H1 (cell line): ENCODE measurements at regions not wholly inside any gene's neighbourhood (a gene's known extent, or its start where the extent isn't known, plus 50 kb on each side); places are given as distances from the start of the nearest gene placed in this dataset.

Experiments
- CTCF ChIA-PET: fragments of 300-600 bp; sonication (Branson Sonifier 250); formaldehyde crosslinking; loops from one replicate; lab custom pipeline; 2021; ENCODE audit not compliant: partially characterized antibody; lab: Charles Lee
- POLR2A ChIA-PET: fragments of 300-600 bp; sonication (Branson Sonifier 250); formaldehyde crosslinking; loops from one replicate; lab custom pipeline; 2021; ENCODE audit warnings: inconsistent platforms; ENCODE audit not compliant: partially characterized antibody; lab: Charles Lee
- DNase-seq, 2 experiments: peaks; one replicate each; pipeline versions ENCODE4 v3.0.0 to v3.0.0-alpha.2; 2010 to 2022; ENCODE audit warnings: low spot score in 2 of 2, low read depth in 1 of 2, mixed read lengths in 1 of 2
- FAIRE-seq: peaks from 2 replicates; lab custom pipeline; 2011; peaks lifted over from hg19 to GRCh38; lab: Jason Lieb, UNC
- H2AFZ ChIP-seq: 2 replicates; pipeline ENCODE4 v1.8.1; 2012; ENCODE audit warnings: low read length, inconsistent platforms
- H2AK5ac ChIP-seq: 2 replicates; pipeline ENCODE4 v1.6.1; 2013; ENCODE audit warnings: low read depth, low read length
- H2BK120ac ChIP-seq: replicated peaks from 2 replicates; pipeline ENCODE3; 2013; ENCODE audit warnings: low read depth, low read length, inconsistent platforms
- H2BK12ac ChIP-seq: 2 replicates; pipeline ENCODE4 v1.6.1; 2013; ENCODE audit warnings: low read depth, low read length
- H2BK15ac ChIP-seq: 2 replicates; pipeline ENCODE4 v1.6.1; 2013; ENCODE audit warnings: low read length
- H2BK20ac ChIP-seq: 2 replicates; pipeline ENCODE4 v1.6.1; 2013; ENCODE audit warnings: low read length
- H2BK5ac ChIP-seq: 2 replicates; pipeline ENCODE4 v1.6.1; 2013; ENCODE audit warnings: low read depth, low read length
- H3K14ac ChIP-seq: 2 replicates; pipeline ENCODE4 v1.6.1; 2013; ENCODE audit warnings: inconsistent platforms; ENCODE audit not compliant: insufficient read length
- H3K18ac ChIP-seq: 2 replicates; pipeline ENCODE4 v1.6.1; 2013; ENCODE audit warnings: low read length; ENCODE audit errors: extremely low read depth
- H3K23ac ChIP-seq: 2 replicates; pipeline ENCODE4 v1.6.1; 2013; ENCODE audit warnings: inconsistent platforms; ENCODE audit not compliant: insufficient read length
- H3K23me2 ChIP-seq: 2 replicates; pipeline ENCODE4 v1.6.1; 2013; ENCODE audit warnings: low read depth, low read length
- H3K27ac ChIP-seq: 2 replicates; pipeline ENCODE4 v1.6.1; 2011; ENCODE audit warnings: low read depth, low read length, inconsistent platforms
- H3K27me3 ChIP-seq, 4 experiments: replicated peaks in 1 of 4; 1 replicate in 1 of 4; 2 replicates in 3 of 4; pipeline versions ENCODE4 v1.6.1 to v1.8.1; 2011 to 2013; ENCODE audit warnings: low read length in 3 of 4, mild to moderate bottlenecking in 3 of 4, inconsistent platforms in 2 of 4, mixed read lengths in 2 of 4, moderate library complexity in 1 of 4; ENCODE audit not compliant: control insufficient read depth in 3 of 4, insufficient read depth in 3 of 4; ENCODE audit errors: extremely low read depth in 1 of 4
- H3K36me3 ChIP-seq, 4 experiments: 2 replicates each; pipeline versions ENCODE4 v1.6.1 to v1.8.1; 2011 to 2013; ENCODE audit warnings: mild to moderate bottlenecking in 4 of 4, low read length in 3 of 4, moderate library complexity in 2 of 4, control low read depth in 1 of 4, inconsistent platforms in 1 of 4; ENCODE audit not compliant: insufficient read depth in 4 of 4, control insufficient read depth in 2 of 4
- H3K4ac ChIP-seq: replicated peaks from 2 replicates; pipeline ENCODE3; 2013; ENCODE audit warnings: low read length, low read depth, mixed read lengths, inconsistent platforms; ENCODE audit not compliant: insufficient read length
- H3K4me1 ChIP-seq, 4 experiments: replicated peaks in 1 of 4; 1 replicate in 1 of 4; 2 replicates in 3 of 4; pipeline versions ENCODE4 v1.6.1 to v1.8.1; 2011 to 2013; ENCODE audit warnings: low read length in 3 of 4, inconsistent platforms in 2 of 4, mixed read lengths in 1 of 4; ENCODE audit not compliant: insufficient read depth in 4 of 4, control insufficient read depth in 3 of 4
- H3K4me2 ChIP-seq, 2 experiments: 2 replicates each; pipeline versions ENCODE4 v1.6.1 to v1.8.1; 2011 to 2013; ENCODE audit warnings: low read depth in 2 of 2, low read length in 2 of 2, control low read depth in 1 of 2, inconsistent platforms in 1 of 2, mild to moderate bottlenecking in 1 of 2; ENCODE audit not compliant: insufficient read depth in 1 of 2
- H3K4me3 ChIP-seq, 4 experiments: fragments of 200-600, 300-600 bp in 1 of 4; sonication (generic), shearing (Covaris generic), sonication (Bioruptor Twin) in 1 of 4; 2 replicates each; pipeline versions ENCODE4 v1.5.1 to v1.8.1; 2011 to 2016; ENCODE audit warnings: low read length in 4 of 4, low read depth in 3 of 4, control low read depth in 2 of 4, inconsistent platforms in 2 of 4, mild to moderate bottlenecking in 2 of 4, mixed read lengths in 1 of 4, moderate library complexity in 1 of 4; ENCODE audit not compliant: insufficient read depth in 2 of 4; ENCODE audit errors: extremely low read depth in 1 of 4
- H3K56ac ChIP-seq: replicated peaks from 2 replicates; pipeline ENCODE3; 2013; ENCODE audit warnings: low read depth, mild to moderate bottlenecking, mixed read lengths, low read length, inconsistent platforms; ENCODE audit not compliant: insufficient read length
- H3K79me1 ChIP-seq: 2 replicates; pipeline ENCODE4 v1.6.1; 2013; ENCODE audit warnings: low read depth, low read length, control low read depth
- H3K79me2 ChIP-seq, 2 experiments: 2 replicates each; pipeline versions ENCODE4 v1.6.1 to v1.8.1; 2012 to 2013; ENCODE audit warnings: low read length in 2 of 2, mild to moderate bottlenecking in 2 of 2, inconsistent platforms in 1 of 2; ENCODE audit not compliant: insufficient read depth in 2 of 2, control insufficient read depth in 1 of 2
- H3K9ac ChIP-seq, 4 experiments: replicated peaks in 1 of 4; 1 replicate in 1 of 4; 2 replicates in 3 of 4; pipeline versions ENCODE4 v1.6.1 to v1.8.1; 2011 to 2013; ENCODE audit warnings: low read depth in 3 of 4, low read length in 3 of 4, control low read depth in 2 of 4, mild to moderate bottlenecking in 2 of 4, moderate library complexity in 2 of 4, inconsistent platforms in 1 of 4; ENCODE audit errors: extremely low read depth in 1 of 4
- H3K9me3 ChIP-seq, 2 experiments: 2 replicates each; pipeline versions ENCODE4 v1.6.1 to v1.8.1; 2012 to 2013; ENCODE audit warnings: mild to moderate bottlenecking in 2 of 2, moderate library complexity in 2 of 2, control low read depth in 1 of 2, inconsistent platforms in 1 of 2, low read depth in 1 of 2, low read length in 1 of 2, mixed read lengths in 1 of 2; ENCODE audit not compliant: insufficient read depth in 2 of 2
- H4K20me1 ChIP-seq, 2 experiments: replicated peaks in 1 of 2; 2 replicates each; pipeline versions ENCODE3 to v1.8.1; 2011 to 2013; ENCODE audit warnings: inconsistent platforms in 2 of 2, low read length in 2 of 2, mild to moderate bottlenecking in 1 of 2; ENCODE audit not compliant: insufficient read depth in 2 of 2, control insufficient read depth in 1 of 2
- H4K5ac ChIP-seq: 2 replicates; pipeline ENCODE4 v1.6.1; 2013; ENCODE audit warnings: low read length, low read depth, mixed read lengths, inconsistent platforms; ENCODE audit not compliant: insufficient read length
- H4K8ac ChIP-seq: 2 replicates; pipeline ENCODE4 v1.8.0; 2013; ENCODE audit warnings: mild to moderate bottlenecking, moderate library complexity, low read length, inconsistent platforms; ENCODE audit not compliant: insufficient read depth; ENCODE audit errors: extremely low read depth
- H4K91ac ChIP-seq: replicated peaks from 2 replicates; pipeline ENCODE3; 2013; ENCODE audit warnings: low read length, mixed read lengths, inconsistent platforms; ENCODE audit not compliant: insufficient read length
- CBX8 ChIP-seq: fragments of 300-800, 300-1000 bp; sonication (generic); IDR thresholded peaks from 2 replicates; pipeline ENCODE4 v1.7.1; 2016; ENCODE audit warnings: low read depth, low read length, borderline replicate concordance
- EZH2 ChIP-seq: fragments of 200-600 bp; sonication (generic); IDR thresholded peaks from 2 replicates; pipeline ENCODE4 v1.7.1; 2012; ENCODE audit warnings: low read depth, mild to moderate bottlenecking, moderate library complexity, low read length, inconsistent platforms; ENCODE audit not compliant: severe bottlenecking
- RXRA ChIP-seq: IDR thresholded peaks from 2 replicates; pipeline ENCODE4 v1.6.1; 2011; ENCODE audit warnings: low read depth, mild to moderate bottlenecking, low read length, moderate library complexity; ENCODE audit not compliant: insufficient read depth
- WGBS, 2 experiments: shearing (Covaris generic) in 1 of 2; methylation state at CpG; one replicate each; pipeline versions ENCODE4 v1.1.6 to v1.1.7; 2013 to 2015; ENCODE audit warnings: low lambda C conversion rate in 2 of 2, mixed read lengths in 2 of 2, inconsistent platforms in 1 of 2, low coverage in 1 of 2, missing lambda C conversion rate in 1 of 2; ENCODE audit not compliant: insufficient replicate concordance in 2 of 2, insufficient coverage in 1 of 2, insufficient read length in 1 of 2; ENCODE audit errors: extremely low coverage in 1 of 2, missing lambda C conversion rate in 1 of 2; 5-methylcytosine and 5-hydroxymethylcytosine counted together

- Histone ChIP-seq H3K79me2 (no peaks in the 10 kb centered on the region), H3K4me2 (no peak overlapping the region), H3K18ac (no peak overlapping the region), H3K36me3 (no peaks in the 10 kb centered on the region), H2AK5ac (no peak overlapping the region), H2BK15ac (no peak overlapping the region), H2BK20ac (no peak overlapping the region), H3K23ac (no peak overlapping the region), H4K91ac (no peak overlapping the region), H4K8ac (no peak overlapping the region), H2BK5ac (no peak overlapping the region), H2AFZ (no peak overlapping the region), H3K9ac (no peak overlapping the region), H3K4me1 (no peaks in the 10 kb centered on the region), H3K23me2 (no peaks in the 10 kb centered on the region), H4K5ac (no peak overlapping the region), H3K27me3 (no peaks in the 10 kb centered on the region), H4K20me1 (no peaks in the 10 kb centered on the region), H2BK120ac (no peak overlapping the region), H3K14ac (no peak overlapping the region), H3K27ac (no peak overlapping the region), H3K9me3 (no peaks in the 10 kb centered on the region), H3K4me3 (no peak overlapping the region), H3K56ac (no peak overlapping the region), H2BK12ac (no peak overlapping the region), H3K4ac (no peak overlapping the region), H3K79me1 (no peaks in the 10 kb centered on the region)
- DNase-seq (no peak), FAIRE-seq (no peak)
- ChIA-PET POLR2A (no interaction called here), CTCF (interaction anchor here (1.2 to 2.0 kb wide), 2 partner anchors 12 to 13 kb away, joined by 3 to 4 read pairs; no protein-coding TSS in a partner anchor)
- TF ChIP-seq CBX8 (no peak), RXRA (no peak), EZH2 (no peak)
- WGBS, 2 experiments, result 83% methylated on average over 3 of the region's 3 CpGs; no CpG with 5 or more reads in 1 of the 2 experiments
Observed at GRCh38 chr2:22995576-22995975, 389.4 kb upstream of the KLHL29 start.
